ENCODE measurements at regions not wholly inside any gene's neighbourhood (a gene's known extent, or its start where the extent isn't known, plus 50 kb on each side); places are given as distances from the start of the nearest gene placed in this dataset.

GRCh38 chr3:69687641-69688040 is 51.6 kb upstream of the MITF start:
- TF ChIP-seq, protein P1, sequence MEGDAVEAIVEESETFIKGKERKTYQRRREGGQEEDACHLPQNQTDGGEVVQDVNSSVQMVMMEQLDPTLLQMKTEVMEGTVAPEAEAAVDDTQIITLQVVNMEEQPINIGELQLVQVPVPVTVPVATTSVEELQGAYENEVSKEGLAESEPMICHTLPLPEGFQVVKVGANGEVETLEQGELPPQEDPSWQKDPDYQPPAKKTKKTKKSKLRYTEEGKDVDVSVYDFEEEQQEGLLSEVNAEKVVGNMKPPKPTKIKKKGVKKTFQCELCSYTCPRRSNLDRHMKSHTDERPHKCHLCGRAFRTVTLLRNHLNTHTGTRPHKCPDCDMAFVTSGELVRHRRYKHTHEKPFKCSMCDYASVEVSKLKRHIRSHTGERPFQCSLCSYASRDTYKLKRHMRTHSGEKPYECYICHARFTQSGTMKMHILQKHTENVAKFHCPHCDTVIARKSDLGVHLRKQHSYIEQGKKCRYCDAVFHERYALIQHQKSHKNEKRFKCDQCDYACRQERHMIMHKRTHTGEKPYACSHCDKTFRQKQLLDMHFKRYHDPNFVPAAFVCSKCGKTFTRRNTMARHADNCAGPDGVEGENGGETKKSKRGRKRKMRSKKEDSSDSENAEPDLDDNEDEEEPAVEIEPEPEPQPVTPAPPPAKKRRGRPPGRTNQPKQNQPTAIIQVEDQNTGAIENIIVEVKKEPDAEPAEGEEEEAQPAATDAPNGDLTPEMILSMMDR (IDR thresholded peaks at IDR 0.05; ENCODE audit: low read depth, low read length, poor library complexity, severe bottlenecking): no peak
- no peak for TF ChIP-seq EZH2phosphoT487 (IDR thresholded peaks at IDR 0.05; ENCODE audit: borderline replicate concordance, low read length)

Measured in DOHH2 (cell line).